Upper lobe of left lung (tissue), 4 donors: ENCODE measurements at regions not wholly inside any gene's neighbourhood (a gene's known extent, or its start where the extent isn't known, plus 50 kb on each side); places are given as distances from the start of the nearest gene placed in this dataset.

ENCODE experiments used
- EP300 ChIP-seq, 4 donors: sonication (generic); formaldehyde crosslinking; IDR thresholded peaks; one replicate each; pipeline ENCODE4 v1.5.1; 2017; ENCODE audit warnings: antibody characterized with exemption in 4 of 4, control low read depth in 2 of 4
- POLR2A ChIP-seq, 4 donors: fragments of 450-650 bp; IDR thresholded peaks; one replicate each; pipeline ENCODE4 v1.5.1; 2016 to 2017; ENCODE audit warnings: antibody characterized with exemption in 4 of 4, mild to moderate bottlenecking in 2 of 4
- POLR2AphosphoS5 ChIP-seq, 2 donors: sonication (generic); formaldehyde crosslinking; IDR thresholded peaks; one replicate each; pipeline ENCODE4 v1.5.1; 2017; ENCODE audit warnings: antibody characterized with exemption in 2 of 2
- TF ChIP-seq, protein P1 (sequence below), 6 experiments: fragments of 450-650 bp in 4 of 6; fragments of 200-600 bp in 2 of 6; sonication (generic) in 2 of 6; IDR thresholded peaks; one replicate each; pipeline ENCODE4 v1.5.1; 2016 to 2019; ENCODE audit warnings: antibody characterized with exemption in 6 of 6

DNA sequence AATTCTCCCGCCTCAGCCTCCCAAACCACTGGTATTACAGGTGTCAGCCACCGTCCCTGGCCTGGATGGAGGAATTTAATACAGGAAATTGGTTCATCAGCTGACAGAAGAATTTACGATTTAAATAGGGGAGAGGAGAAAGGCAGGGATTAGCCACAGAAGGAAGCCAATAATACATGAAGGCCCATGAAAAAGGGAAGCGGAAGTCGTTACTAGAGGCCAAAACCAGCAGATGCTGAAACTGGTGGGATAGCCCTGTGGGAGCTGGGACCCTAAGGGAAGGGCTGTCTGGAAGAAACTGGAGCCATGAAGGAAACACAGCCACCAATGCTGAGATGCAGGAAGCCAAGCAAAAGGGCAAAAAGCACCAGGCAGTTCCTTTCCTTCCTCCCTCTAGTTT, 163.7 kb upstream of the RMP24 start:
- TF ChIP-seq, protein P1, sequence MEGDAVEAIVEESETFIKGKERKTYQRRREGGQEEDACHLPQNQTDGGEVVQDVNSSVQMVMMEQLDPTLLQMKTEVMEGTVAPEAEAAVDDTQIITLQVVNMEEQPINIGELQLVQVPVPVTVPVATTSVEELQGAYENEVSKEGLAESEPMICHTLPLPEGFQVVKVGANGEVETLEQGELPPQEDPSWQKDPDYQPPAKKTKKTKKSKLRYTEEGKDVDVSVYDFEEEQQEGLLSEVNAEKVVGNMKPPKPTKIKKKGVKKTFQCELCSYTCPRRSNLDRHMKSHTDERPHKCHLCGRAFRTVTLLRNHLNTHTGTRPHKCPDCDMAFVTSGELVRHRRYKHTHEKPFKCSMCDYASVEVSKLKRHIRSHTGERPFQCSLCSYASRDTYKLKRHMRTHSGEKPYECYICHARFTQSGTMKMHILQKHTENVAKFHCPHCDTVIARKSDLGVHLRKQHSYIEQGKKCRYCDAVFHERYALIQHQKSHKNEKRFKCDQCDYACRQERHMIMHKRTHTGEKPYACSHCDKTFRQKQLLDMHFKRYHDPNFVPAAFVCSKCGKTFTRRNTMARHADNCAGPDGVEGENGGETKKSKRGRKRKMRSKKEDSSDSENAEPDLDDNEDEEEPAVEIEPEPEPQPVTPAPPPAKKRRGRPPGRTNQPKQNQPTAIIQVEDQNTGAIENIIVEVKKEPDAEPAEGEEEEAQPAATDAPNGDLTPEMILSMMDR (IDR thresholded peaks at IDR 0.05) = no peak
- TF ChIP-seq POLR2AphosphoS5 (IDR thresholded peaks at IDR 0.05) (no peak), EP300 (IDR thresholded peaks at IDR 0.05) (no peak), POLR2A (IDR thresholded peaks at IDR 0.05) (no peak)
